Endothelial cell of hepatic sinusoid (primary cell): ENCODE measurements at regions not wholly inside any gene's neighbourhood (a gene's known extent, or its start where the extent isn't known, plus 50 kb on each side); places are given as distances from the start of the nearest gene placed in this dataset.

Experiments used
- in situ Hi-C: cut with HindIII; loops from 2 replicates; pipeline ENCODE4 v1.10.0; 2017; ENCODE audit warnings: low sequenced_read_pairs

DNA sequence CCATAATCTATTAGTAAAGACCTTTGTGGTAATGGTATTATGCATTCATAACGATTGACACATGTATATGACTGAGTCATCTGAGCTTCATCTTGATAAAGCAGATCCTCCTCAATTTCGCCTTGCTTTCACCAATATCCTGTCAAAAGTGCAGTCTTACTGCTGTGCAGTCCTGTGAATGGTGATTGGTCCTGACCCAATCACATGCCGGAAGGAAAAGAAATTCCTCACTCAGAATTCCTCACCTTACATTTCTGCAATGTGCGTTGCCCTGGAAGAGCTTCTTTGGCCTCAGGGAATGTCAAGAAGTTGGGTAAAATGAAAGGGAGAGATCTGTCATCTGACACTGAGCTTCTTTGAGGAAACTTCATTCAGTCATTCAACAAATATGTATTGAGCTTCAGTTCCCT, 121.0 kb upstream of the TSPAN2 start:
- in situ Hi-C loops: no loop called here

DNA sequence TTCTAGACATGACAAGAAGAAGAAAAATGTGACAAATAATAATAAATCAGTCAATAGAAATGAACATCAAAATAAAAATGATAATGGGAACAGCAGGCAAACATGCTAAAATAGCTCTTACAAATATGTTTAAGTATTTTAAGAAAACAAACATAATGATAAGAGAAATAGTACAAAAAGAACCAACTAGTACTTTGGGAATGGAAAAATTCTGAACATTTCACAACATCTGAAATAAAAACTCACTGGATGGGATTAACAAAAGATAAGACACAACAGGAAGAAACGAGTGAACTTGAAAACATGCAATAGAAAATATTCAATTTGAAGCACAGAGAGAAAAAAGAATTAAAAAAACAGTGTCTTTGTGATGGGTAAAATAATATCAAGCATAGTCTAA, 115.2 kb upstream of the TSPAN2 start:
- in situ Hi-C loops: no loop called here

DNA sequence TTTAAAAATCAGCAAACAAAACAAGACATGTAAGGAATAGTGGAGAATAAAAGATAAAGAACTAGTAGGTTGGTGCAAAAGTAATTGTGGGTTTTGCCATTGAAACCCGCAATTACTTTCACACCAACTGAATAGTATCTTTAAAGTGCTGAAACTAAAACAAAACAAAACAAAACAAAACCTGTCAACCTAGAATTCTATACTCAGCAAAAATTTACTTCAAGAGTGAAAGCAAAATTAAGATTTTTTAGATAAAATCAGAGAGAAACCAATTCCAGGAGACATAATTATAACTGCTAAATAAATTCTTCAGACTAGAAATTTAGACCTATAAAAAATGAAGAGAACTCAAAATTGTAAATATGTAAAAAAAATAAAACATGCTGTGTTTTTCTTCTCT, 114.0 kb upstream of the TSPAN2 start:
- in situ Hi-C loops: no loop called here

DNA sequence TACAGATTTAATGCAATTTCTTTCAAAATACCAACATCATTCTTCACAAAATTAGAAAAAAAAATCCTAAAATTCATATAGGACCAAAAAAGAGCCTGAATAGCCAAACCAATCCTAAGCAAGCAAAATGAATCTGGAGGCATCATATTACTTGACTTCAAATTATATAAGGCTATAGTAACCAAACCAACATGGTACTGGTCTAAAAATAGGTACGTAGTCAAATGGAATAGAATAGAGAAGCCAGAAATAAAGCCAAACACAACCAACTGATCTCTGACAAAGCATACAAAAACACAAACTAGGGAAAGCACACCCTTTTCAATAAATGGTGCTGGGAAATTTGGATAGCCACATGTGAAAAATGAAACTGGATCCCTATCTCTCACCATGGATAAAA, 112.3 kb upstream of the TSPAN2 start:
- in situ Hi-C loops: no loop called here

DNA sequence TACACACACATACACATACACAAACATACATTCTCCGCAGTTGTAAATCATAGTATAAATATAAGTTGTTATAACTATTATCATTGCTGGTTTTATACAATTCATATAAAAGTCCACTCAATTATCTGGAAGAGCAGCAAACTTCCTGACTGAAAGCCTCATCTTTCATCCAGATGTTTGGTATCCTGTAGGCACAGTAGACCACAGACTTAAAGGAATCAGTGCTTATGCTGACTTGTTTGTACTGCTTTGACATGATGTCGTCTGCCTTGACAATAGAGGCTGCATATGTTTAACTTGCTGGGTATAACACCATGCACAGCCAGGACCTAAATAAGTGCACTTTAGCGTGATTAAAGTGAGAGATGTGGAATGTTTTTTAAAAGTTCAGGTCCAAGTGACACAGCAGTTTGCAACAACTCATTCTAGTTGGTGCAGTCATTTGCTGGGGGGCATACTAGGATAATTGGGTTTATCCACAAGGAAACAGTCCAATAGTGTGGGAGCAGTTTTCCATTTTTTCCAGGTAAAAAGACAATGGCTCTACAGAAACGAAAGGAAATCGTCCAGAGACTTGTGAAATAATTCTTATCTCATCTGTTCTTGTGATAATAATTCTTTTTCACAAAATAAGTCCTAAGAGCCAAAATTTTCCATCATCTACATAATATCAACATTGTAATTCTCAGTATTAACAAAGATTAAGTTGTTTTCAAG, 110.3 kb upstream of the TSPAN2 start:
- in situ Hi-C loops: no loop called here

DNA sequence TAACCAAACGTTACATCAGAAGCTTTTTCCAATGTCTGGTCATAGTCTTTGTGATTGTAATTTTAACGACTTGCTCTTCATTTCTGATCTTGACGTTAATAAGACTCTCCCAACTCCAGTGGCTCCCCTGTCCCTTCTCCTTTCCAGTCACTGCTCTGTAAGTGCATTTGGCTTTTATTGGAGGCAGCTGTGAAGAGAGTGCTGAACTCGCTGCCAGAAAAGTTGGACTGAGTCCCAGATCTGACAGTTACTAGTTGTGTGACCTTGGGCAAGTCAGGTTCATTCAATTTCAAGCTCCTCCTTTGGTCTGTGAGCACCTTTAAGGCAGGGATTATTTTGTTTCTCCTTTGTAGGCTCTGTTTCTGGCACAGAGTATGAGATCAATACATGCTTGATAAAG, 109.6 kb upstream of the TSPAN2 start:
- in situ Hi-C loops: no loop called here

DNA sequence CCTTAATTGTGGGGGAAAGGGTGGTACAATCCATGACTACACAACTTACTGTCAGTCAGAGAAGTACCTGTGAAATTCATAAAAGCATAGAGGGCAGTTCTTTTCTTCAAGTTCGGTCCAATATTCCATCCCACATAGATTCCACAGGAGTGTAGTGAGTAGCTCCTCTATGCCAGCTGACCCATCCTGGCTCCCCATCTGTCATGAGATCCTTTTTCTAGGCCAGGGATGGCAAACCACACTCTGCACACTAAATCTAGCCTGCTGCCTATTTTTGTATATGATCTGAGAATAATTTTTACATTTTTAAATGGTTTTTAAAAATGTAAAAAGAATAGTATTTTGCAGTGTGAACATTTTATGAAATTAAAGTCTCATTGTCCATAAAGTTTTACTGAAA, 107.0 kb upstream of the TSPAN2 start:
- in situ Hi-C loops: no loop called here

DNA sequence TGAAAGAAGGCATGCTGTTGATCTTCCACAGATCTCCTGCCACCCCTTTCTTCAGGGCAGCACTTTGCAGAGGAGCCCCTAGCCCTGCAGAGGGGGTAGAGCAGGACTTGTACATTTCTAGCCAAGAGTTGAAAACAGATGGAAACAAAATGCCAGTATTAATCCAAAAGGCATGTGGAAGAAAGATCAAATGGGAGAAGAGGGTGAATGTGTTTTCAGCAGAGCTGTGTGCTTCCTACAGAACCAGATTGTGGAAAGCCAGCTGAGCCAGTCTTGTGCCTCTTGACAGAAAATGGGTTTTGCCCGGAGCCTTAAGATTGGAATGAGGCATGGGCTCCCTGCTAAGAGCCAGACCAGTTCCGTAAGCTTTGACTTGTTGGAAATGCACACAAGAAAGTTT, 105.2 kb upstream of the TSPAN2 start:
- in situ Hi-C loops: no loop called here

DNA sequence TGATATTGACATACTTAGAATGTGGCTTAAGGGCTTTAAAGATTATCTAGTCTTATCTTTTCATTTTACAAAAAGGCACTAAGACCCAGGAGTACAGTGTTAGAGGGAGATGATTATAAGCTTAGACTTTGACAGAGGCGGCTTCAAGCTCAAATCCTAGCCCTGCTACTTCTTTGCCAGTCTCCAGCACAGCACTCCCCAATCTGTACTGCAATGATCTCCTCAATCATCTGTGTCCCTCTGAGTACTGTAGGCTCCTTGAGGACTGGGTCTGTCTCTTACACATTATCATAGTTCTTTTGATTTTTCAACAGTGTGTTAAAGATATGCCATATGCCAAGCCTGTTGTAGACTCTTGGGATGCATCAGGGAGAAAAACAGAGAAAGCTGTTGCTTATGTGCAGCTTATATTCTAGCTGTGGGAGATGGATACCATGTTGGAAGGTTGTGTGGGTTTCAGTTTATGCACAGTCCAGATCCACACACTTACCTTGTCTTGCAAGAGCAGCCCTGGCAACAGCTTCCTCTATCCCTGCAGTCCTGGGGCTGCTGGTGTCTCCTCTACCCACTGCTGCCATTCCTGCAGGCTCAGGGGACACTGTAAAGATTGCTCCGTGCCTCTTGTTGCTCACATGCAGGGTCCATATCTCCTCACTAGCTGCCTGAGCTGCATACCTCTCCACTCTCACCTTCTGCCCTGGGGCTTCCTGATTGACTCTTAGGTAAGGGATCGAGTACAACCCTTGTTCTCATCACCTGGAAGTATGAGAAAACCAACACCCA, 103.9 kb upstream of the TSPAN2 start:
- in situ Hi-C loops: no loop called here

DNA sequence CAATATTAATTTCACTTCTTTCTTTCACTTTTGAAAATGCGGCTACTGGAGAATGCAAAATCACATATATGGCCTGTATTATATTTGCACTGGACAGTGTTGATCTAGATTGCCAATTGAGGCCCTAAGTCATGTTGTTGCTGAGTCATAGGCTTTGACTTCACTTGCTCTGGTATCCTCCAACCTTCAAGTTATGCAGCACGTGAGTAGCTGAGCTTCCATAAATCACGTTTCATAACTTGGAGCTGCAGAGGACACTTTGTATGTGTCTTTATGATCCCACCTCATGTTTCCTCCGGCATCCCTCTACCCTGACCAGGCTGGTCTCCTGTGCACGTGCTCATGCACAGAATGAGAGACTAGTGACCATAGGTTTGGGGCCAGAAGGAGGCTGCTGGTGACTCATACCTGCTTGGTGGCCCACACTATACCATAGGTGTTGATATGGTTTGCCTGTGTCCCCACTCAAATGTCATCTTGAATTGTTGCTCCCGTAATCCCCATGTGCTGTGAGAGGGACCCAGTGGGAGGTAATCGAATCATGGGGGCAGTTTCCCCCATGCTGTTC, 103.0 kb upstream of the TSPAN2 start:
- in situ Hi-C loops: no loop called here

DNA sequence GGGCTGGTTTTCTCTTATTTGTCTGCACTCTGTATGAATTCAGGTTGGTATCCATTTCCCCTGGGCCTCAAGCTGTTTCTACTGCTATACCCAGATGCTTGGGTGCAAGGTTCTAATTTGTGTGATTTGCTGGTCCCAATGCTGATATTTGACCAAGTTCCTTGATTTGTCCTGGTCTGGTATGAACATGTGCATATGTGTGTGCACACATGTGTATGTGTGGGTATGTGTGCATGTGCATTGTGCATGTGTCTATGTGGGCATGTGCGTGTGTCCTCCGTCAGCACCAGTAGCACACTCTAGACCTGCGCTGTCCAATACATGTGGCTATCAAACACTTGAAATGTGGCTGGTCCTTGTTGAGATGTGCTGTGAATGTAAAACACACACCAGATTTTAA, 102.4 kb upstream of the TSPAN2 start:
- in situ Hi-C loops: no loop called here

DNA sequence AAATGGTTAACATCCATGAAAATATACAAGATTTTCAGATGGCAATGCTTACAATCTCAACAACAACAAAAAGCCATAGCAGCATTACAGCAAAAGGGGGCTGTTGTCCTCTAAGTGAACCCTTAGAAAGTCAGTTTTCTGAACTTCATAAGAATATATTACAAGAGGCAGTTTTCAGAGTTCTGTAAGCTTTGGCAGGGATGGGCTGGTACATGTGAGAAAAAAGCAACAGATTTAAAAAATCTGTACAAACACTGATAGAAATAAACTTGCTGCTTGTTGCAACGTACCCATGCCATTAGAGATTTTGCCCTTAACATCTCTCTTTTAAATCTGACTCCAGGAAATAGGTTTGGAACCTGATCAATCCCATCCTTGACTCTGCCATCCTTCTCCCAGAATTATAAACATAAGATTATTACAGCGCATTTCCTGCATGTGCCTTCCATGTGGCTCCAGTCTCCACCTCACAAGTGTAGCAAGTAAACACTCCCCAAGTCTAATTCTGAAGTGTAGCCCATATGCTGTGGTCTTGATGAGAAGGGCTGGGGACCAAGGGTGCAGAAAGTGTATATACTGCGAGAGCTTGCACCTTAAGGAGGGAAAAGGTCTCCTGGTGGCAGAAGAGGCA, 101.4 kb upstream of the TSPAN2 start:
- in situ Hi-C loops: no loop called here

DNA sequence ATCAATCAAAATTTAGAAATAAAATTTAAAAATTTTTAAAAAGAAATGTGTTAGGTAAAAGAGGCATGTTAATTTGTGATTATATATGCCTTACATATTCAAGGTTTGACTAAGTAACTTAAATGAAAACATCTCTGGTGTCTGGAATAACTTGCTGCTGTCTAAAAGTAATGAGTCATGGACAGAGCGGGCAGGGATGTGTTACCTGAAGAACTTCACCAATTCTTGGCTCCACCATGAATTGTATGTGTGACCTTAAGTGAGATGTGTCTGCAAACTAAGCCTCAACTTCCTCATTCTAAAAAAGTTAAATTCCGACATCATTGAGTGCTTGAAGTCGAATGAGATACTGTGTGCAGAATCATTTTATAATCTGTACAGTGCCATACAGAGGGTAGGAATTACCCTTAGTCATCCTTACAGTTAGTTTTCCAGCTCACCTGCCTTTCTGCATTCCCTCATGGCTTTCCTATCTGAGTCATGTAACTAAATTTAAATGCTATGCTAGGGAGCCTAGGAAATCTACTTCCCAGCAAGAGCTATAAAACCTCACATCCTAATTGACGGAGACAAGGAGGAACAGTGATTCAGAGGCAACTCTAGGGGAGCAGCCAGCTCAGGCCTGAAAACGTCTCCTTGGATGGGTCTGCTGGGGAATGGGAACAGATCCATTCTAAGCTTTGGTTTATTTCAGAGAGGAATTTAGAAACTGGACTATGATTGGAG, 100.7 kb upstream of the TSPAN2 start:
- in situ Hi-C loops: loop anchor here (5.0 kb wide), 1 partner anchor 53 kb away; no protein-coding TSS in a partner anchor

DNA sequence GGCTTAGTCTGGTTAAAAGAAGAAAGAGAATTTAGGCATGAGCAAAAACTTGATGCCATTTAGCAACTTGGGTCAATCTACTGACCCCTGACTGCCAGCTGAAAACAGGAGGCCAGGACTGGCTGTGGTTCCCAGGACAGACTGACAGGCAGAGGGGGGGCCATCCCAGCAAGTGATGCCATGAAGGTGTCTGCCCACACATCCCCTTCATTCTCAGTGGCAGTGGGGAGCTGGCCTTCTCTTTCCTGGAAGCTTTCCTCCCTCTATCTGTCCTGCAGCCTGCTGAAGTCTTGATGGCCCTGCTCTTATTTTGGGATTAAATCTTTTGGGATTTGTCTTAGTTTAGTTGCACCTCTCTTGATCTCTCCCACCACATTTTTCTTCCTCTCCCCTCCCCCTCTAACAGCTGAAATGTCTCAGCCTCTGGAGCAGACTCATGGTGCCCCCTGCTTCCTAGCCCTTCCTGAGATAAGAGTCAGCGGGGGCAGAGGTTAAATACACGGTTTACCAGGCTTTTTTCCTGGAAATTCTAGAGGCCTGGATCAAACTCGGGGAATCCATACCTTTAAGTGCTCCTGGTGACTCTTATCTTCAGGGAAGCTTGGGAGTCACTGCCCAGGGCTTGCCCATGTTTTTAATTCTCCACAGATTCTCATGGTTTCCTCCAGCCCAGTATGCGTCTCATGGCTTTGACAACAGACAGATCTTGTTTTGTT, 99.5 kb upstream of the TSPAN2 start:
- in situ Hi-C loops: loop anchor here (5.0 kb wide), 1 partner anchor 52 kb away; no protein-coding TSS in a partner anchor

DNA sequence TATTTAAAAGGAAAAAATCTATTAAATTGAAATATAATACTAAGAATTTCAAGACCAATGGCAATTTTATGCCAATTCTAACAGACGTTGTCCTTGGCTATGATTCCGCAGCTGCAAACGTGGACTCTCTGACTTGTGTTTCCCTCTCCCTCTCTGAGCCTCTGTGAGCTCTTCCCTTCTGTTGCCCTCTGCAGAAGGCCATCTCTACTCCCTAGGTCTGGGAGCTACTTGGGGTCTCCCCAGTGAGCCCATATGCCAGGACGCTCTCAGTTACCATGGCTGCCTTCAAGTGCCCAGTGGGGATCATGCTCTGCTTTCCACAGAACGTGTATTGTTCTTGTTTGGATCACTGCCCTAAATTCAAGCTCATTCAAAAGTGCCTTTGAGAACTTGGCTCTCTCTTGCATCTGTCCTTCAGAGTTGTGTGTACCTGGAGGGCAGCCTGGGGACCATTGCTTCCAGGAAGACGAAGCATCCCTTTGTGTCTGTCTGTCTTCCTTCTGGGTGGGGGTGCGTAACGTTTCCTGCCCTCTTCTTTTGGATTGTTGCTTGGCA, 97.5 kb upstream of the TSPAN2 start:
- in situ Hi-C loops: loop anchor here (5.0 kb wide), 1 partner anchor 49 kb away; no protein-coding TSS in a partner anchor

DNA sequence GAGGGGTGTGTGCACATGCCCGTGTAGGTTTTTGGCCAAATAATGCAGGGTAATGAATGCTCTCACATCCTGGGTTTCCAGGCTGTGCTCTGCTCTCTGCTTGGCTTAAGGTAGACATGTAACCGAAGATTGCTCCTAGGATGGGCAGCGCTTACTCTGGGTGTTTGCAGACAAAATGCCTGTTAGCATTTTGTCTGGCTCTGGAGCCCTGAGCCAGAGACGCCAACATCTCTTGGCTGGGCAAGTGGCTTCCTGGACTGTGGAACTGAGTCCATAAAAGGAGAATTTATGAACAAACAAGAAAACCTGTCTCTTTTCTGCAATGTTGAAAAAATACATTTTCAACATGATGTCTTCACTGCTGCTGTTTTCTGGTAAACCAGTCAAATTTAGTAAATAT, 96.0 kb upstream of the TSPAN2 start:
- in situ Hi-C loops: loop anchor here (5.0 kb wide), 1 partner anchor 48 kb away; no protein-coding TSS in a partner anchor

DNA sequence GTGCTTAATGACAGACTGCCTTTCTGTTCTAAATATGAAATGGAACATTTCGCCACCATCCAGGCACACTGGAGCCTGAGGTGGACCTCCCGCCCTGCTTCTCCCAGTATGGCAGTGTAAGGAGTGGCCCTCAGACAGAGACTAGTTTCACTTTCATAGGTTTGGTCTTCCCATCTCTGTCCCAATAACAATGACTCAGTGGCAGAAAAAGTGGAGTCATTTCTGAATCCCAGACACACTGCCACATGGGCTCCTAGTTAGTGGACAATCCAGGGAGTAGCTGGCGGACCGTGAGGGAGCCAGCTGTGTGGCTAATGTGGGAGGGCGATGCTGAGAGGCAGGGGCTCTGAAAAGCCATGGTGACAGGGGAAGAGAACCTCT, 95.6 kb upstream of the TSPAN2 start:
- in situ Hi-C loops: loop anchor here (5.0 kb wide), 1 partner anchor 48 kb away; no protein-coding TSS in a partner anchor

DNA sequence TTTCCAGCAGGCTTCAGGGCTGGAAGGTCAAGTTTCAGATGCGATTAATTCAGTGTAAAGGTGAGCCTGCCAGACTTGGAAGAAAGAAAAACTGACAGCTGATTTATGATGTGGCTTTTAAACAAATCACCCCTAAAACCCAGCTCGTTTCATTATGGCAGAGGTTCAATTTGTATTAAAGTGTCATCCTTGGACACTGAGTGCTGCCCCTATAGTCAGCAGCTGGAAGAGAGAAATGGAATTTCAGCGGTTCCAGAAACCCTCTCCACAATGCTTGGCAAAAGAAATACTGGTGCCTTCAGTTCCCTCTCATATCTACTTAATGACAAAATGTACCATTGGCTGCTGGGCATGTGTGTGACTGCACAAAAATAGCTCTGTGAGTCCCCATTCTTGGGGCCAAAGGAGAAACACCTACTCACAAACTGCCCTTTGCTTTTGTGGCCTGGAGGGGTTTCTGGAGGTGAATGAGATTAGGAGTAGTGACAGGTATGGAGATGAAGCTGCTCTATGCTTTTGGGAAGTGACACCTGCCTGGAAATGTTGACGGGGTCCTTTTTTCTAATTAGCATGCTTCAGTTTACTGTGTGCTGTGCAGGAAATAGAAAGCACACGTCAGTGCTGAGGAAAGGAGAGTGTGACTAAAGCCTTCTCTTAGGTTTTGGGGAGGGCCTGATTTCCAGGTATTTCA, 95.1 kb upstream of the TSPAN2 start:
- in situ Hi-C loops: no loop called here

DNA sequence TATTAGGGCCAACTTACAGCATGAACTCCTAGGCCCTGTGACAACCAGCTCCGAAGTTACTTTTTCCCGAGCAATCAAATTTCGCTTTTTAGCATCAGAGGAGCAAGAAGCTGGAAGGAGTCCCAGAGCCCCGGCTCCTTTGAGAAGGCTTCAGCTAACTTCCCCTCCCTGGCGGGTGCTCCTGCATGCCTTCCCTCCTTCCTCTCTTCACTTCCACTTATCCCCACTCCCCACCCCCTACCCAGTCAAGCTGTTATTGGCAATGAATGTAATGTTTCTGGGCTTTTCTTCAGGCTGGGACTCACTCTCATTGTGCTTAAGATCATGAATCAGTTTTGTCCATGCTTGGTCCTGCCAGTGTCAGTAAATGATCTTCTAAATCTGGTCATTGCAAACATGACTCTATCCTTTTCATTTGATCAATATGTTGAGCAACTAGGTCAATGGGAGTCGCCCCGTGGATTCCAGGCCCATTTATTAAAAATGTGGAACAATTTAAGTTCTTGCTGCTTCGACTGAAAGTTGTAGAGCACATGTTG, 94.5 kb upstream of the TSPAN2 start:
- in situ Hi-C loops: no loop called here
